CD8-positive, alpha-beta memory T cell (primary cell): ENCODE measurements at regions not wholly inside any gene's neighbourhood (a gene's known extent, or its start where the extent isn't known, plus 50 kb on each side); places are given as distances from the start of the nearest gene placed in this dataset.

Experiments
- CTCF ChIA-PET: fragments of 350-600 bp; sonication (Branson Sonifier 250); formaldehyde crosslinking; loops from one replicate; lab custom pipeline; 2021; ENCODE audit warnings: antibody characterized with exemption; lab: Charles Lee
- POLR2A ChIA-PET: fragments of 350-600 bp; sonication (Branson Sonifier 250); formaldehyde crosslinking; loops from one replicate; lab custom pipeline; 2021; ENCODE audit warnings: antibody characterized with exemption; lab: Charles Lee
- DNase-seq, 5 donors: peaks; one replicate each; pipeline versions ENCODE4 v3.0.0 to v3.0.0-alpha.2; 2020 to 2022; ENCODE audit warnings: mixed read lengths in 1 of 5
- H3K27ac ChIP-seq: one replicate; pipeline ENCODE4 v1.7.0; 2013; ENCODE audit warnings: low read depth, mild to moderate bottlenecking, low read length, moderate library complexity
- H3K27me3 ChIP-seq: 2 replicates; pipeline ENCODE4 v1.7.0; 2013; ENCODE audit warnings: low read length, mild to moderate bottlenecking; ENCODE audit not compliant: insufficient read depth, poor library complexity, severe bottlenecking
- H3K36me3 ChIP-seq: 2 replicates; pipeline ENCODE4 v1.7.0; 2013; ENCODE audit warnings: mild to moderate bottlenecking, low read length, moderate library complexity; ENCODE audit not compliant: insufficient read depth
- H3K4me1 ChIP-seq: 2 replicates; pipeline ENCODE4 v1.7.0; 2013; ENCODE audit warnings: mild to moderate bottlenecking, low read length, moderate library complexity; ENCODE audit not compliant: insufficient read depth
- H3K4me3 ChIP-seq: 2 replicates; pipeline ENCODE4 v1.7.0; 2013; ENCODE audit warnings: mild to moderate bottlenecking, low read length
- H3K9me3 ChIP-seq: 2 replicates; pipeline ENCODE4 v1.7.0; 2013; ENCODE audit warnings: mild to moderate bottlenecking, low read length
- H3K27ac Mint-ChIP-seq, 8 donors: one replicate each; pipeline ENCODE4 v1.8.0; 2020 to 2021; ENCODE audit warnings: mixed read lengths in 8 of 8, mild to moderate bottlenecking in 6 of 8, inconsistent platforms in 3 of 8, moderate library complexity in 3 of 8
- H3K27me3 Mint-ChIP-seq, 2 donors: one replicate each; pipeline ENCODE4 v1.8.0; 2020 to 2021; ENCODE audit warnings: mixed read lengths in 2 of 2, mild to moderate bottlenecking in 1 of 2, moderate library complexity in 1 of 2
- H3K36me3 Mint-ChIP-seq, 3 donors: one replicate each; pipeline ENCODE4 v1.8.0; 2020 to 2021; ENCODE audit warnings: mixed read lengths in 3 of 3, inconsistent platforms in 1 of 3, mild to moderate bottlenecking in 1 of 3
- H3K4me1 Mint-ChIP-seq, 3 donors: one replicate each; pipeline ENCODE4 v1.8.0; 2020 to 2021; ENCODE audit warnings: mixed read lengths in 3 of 3, inconsistent platforms in 1 of 3, mild to moderate bottlenecking in 1 of 3
- H3K4me3 Mint-ChIP-seq, 7 donors: one replicate each; pipeline ENCODE4 v1.8.0; 2020 to 2021; ENCODE audit warnings: mixed read lengths in 7 of 7, mild to moderate bottlenecking in 6 of 7, moderate library complexity in 4 of 7, inconsistent platforms in 2 of 7
- H3K9me3 Mint-ChIP-seq, 5 donors: one replicate each; pipeline ENCODE4 v1.8.0; 2020 to 2022; ENCODE audit warnings: mixed read lengths in 5 of 5, mild to moderate bottlenecking in 3 of 5, moderate library complexity in 2 of 5, inconsistent platforms in 1 of 5

GRCh38 chr7:128155100-128155740 lies 85.9 kb upstream of the LEP start:
- Histone ChIP-seq H3K4me3 (no peak overlapping the region), H3K27ac (no peak overlapping the region), H3K36me3 (no peaks in the 10 kb centered on the region), H3K9me3 (no peaks in the 10 kb centered on the region), H3K4me1 (no peaks in the 10 kb centered on the region), H3K27me3 (no peaks in the 10 kb centered on the region)
- POLR2A ChIA-PET: no interaction called here
- Mint-ChIP-seq H3K27me3 (peaks cover 12 to 28% of the 10 kb centered on the region in 2 donors), H3K4me3 (no peak overlapping the region), H3K27ac (no peak overlapping the region), H3K36me3 (no peaks in the 10 kb centered on the region), H3K4me1 (no peaks in the 10 kb centered on the region), H3K9me3 (no peaks in the 10 kb centered on the region)
- DNase-seq: no peak
- CTCF ChIA-PET: interaction anchor here (3.7 kb wide), 1 partner anchor 20 kb away, joined by 15 read pairs; no protein-coding TSS in a partner anchor

DNA sequence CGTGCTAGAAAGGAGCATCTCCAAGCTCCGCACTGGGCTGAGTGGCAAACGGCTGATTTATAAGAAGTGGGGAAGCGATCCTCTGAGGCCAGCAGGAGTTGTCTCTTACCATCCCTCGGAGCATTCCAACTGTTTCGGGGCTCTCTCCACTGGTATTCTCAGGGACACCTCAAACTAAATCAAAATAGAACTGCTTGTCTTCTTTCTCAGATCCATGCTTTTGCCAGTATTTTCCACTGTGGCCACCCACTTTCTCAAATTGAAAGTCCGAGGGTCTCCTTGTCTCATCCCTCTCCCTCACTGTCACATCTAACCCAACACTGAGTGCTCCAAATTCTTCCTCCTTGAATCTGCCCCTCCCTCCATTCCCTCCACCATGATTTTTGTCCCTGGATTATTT lies 83.2 kb upstream of the LEP start:
- no peak overlapping the region for H3K27ac ChIP-seq
- peaks cover 0 to 9% (median 0%) of the 10 kb centered on the region in 3 donors for H3K36me3 Mint-ChIP-seq
- ChIA-PET CTCF (interaction anchor here (2.0 kb wide), 1 partner anchor 22 kb away, joined by 5 read pairs; no protein-coding TSS in a partner anchor), POLR2A (no interaction called here)
- no peaks in the 10 kb centered on the region for H3K9me3 ChIP-seq
- H3K27me3 ChIP-seq: no peaks in the 10 kb centered on the region
- no peaks in the 10 kb centered on the region for H3K36me3 ChIP-seq
- no peak overlapping the region for H3K4me3 ChIP-seq
- H3K4me3 Mint-ChIP-seq: no peak overlapping the region
- H3K27ac Mint-ChIP-seq: no peak overlapping the region
- peaks cover 17 to 34% of the 10 kb centered on the region in 2 donors for H3K27me3 Mint-ChIP-seq
- H3K4me1 Mint-ChIP-seq: no peaks in the 10 kb centered on the region
- H3K4me1 ChIP-seq: no peaks in the 10 kb centered on the region
- DNase-seq: no peak
- no peaks in the 10 kb centered on the region for H3K9me3 Mint-ChIP-seq

GRCh38 chr7:128158370-128158769 lies 82.7 kb upstream of the LEP start:
- Histone ChIP-seq H3K4me1 (no peaks in the 10 kb centered on the region), H3K9me3 (no peaks in the 10 kb centered on the region), H3K27ac (no peak overlapping the region), H3K4me3 (no peak overlapping the region), H3K27me3 (no peaks in the 10 kb centered on the region), H3K36me3 (no peaks in the 10 kb centered on the region)
- peaks cover 0 to 9% (median 0%) of the 10 kb centered on the region in 3 donors for H3K36me3 Mint-ChIP-seq
- ChIA-PET POLR2A (no interaction called here), CTCF (interaction anchor here (2.0 kb wide), 1 partner anchor 23 kb away, joined by 5 read pairs; no protein-coding TSS in a partner anchor)
- DNase-seq: no peak
- H3K4me1 Mint-ChIP-seq: no peaks in the 10 kb centered on the region
- peaks cover 20 to 39% of the 10 kb centered on the region in 2 donors for H3K27me3 Mint-ChIP-seq
- H3K4me3 Mint-ChIP-seq: no peak overlapping the region
- H3K9me3 Mint-ChIP-seq: no peaks in the 10 kb centered on the region
- no peak overlapping the region for H3K27ac Mint-ChIP-seq

DNA sequence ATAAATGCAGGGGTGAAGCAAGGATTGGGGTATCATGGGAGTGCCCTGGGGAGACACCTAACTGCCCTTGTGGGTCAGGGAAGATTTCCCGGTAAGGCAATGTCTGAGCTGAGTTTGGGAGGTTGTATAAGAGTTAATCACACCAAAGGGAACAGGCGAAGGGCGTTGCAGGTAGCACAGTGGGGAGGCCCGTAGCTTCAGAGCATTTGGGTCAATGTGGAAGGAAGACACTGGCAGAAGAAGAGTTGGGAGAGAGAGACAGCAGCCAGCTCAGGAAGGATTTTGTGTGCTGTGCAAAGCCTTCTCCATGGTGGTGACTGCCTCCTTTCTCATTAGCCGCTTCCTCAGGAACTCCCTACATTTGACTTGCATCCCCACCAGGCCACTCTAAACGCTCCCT lies 80.8 kb upstream of the LEP start:
- Mint-ChIP-seq H3K36me3 (peaks cover 0 to 14% (median 0%) of the 10 kb centered on the region in 3 donors), H3K27ac (no peak overlapping the region), H3K27me3 (peaks cover 31 to 55% of the 10 kb centered on the region in 2 donors), H3K9me3 (no peaks in the 10 kb centered on the region), H3K4me1 (peaks cover 0 to 3% (median 3%) of the 10 kb centered on the region in 3 donors), H3K4me3 (no peak overlapping the region)
- ChIA-PET CTCF (interaction anchor here (0.9 kb wide), 1 partner anchor 50 kb away, joined by 3 read pairs; no protein-coding TSS in a partner anchor), POLR2A (interaction anchor here (0.5 kb wide), 1 partner anchor 367 kb away, joined by 3 read pairs; no protein-coding TSS in a partner anchor)
- DNase-seq: no peak
- no peaks in the 10 kb centered on the region for H3K9me3 ChIP-seq
- H3K27ac ChIP-seq: no peak overlapping the region
- no peaks in the 10 kb centered on the region for H3K4me1 ChIP-seq
- H3K4me3 ChIP-seq: no peak overlapping the region
- no peaks in the 10 kb centered on the region for H3K36me3 ChIP-seq
- peaks cover 11% of the 10 kb centered on the region for H3K27me3 ChIP-seq

GRCh38 chr7:128161466-128162125 lies 79.5 kb upstream of the LEP start:
- Mint-ChIP-seq H3K9me3 (no peaks in the 10 kb centered on the region), H3K4me1 (peaks cover 0 to 16% (median 5%) of the 10 kb centered on the region in 3 donors), H3K27ac (no peak overlapping the region), H3K36me3 (peaks cover 0 to 16% (median 0%) of the 10 kb centered on the region in 3 donors), H3K4me3 (no peak overlapping the region), H3K27me3 (peaks cover 39 to 66% of the 10 kb centered on the region in 2 donors)
- no peaks in the 10 kb centered on the region for H3K9me3 ChIP-seq
- DNase-seq: no peak
- H3K27ac ChIP-seq: no peak overlapping the region
- peaks cover 20% of the 10 kb centered on the region for H3K27me3 ChIP-seq
- no peaks in the 10 kb centered on the region for H3K36me3 ChIP-seq
- H3K4me3 ChIP-seq: no peak overlapping the region
- CTCF ChIA-PET: interaction anchor here (0.8 kb wide), 1 partner anchor 10 kb away, joined by 3 read pairs; no protein-coding TSS in a partner anchor
- POLR2A ChIA-PET: no interaction called here
- H3K4me1 ChIP-seq: peaks cover 3% of the 10 kb centered on the region

- ChIA-PET CTCF (no interaction called here), POLR2A (no interaction called here)
- no peak overlapping the region for H3K4me3 ChIP-seq
- peaks cover 21% of the 10 kb centered on the region for H3K27me3 ChIP-seq
- H3K4me3 Mint-ChIP-seq: no peak overlapping the region
- DNase-seq: no peak
- no peaks in the 10 kb centered on the region for H3K9me3 ChIP-seq
- H3K36me3 ChIP-seq: no peaks in the 10 kb centered on the region
- no peaks in the 10 kb centered on the region for H3K9me3 Mint-ChIP-seq
- peaks cover 3% of the 10 kb centered on the region for H3K4me1 ChIP-seq
- no peak overlapping the region for H3K27ac ChIP-seq
- H3K36me3 Mint-ChIP-seq: peaks cover 0 to 16% (median 0%) of the 10 kb centered on the region in 3 donors
- peaks cover 0 to 23% (median 6%) of the 10 kb centered on the region in 3 donors for H3K4me1 Mint-ChIP-seq
- no peak overlapping the region for H3K27ac Mint-ChIP-seq
- peaks cover 42 to 68% of the 10 kb centered on the region in 2 donors for H3K27me3 Mint-ChIP-seq
Measured at GRCh38 chr7:128162666-128163065, 78.4 kb upstream of the LEP start.

DNA sequence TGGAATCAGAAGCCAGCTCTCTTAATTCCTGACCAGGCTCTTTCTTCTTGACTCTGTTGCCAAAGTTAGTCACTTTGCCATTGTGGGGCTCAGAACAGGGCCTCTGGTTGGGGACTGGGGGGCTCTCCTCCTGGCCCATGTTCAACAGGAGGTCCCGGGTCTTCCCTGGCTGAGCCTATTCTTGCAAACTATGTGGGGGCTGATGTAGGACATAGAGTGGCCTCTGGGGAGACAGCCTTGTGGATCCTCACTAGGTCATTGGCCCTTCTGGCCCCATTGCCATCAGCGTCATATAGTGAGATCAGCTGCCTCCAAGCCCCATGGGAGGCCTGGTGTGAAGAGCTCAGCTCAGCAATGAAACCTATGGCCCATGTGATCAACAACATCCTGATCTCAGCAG lies 77.6 kb upstream of the LEP start:
- H3K4me1 Mint-ChIP-seq: peaks cover 5 to 30% (median 10%) of the 10 kb centered on the region in 3 donors
- H3K27me3 Mint-ChIP-seq: peaks cover 41 to 67% of the 10 kb centered on the region in 2 donors
- no peaks in the 10 kb centered on the region for H3K9me3 ChIP-seq
- H3K27ac ChIP-seq: no peak overlapping the region
- H3K27me3 ChIP-seq: peaks cover 29% of the 10 kb centered on the region
- no peak overlapping the region for H3K4me3 Mint-ChIP-seq
- ChIA-PET CTCF (no interaction called here), POLR2A (no interaction called here)
- H3K4me3 ChIP-seq: no peak overlapping the region
- H3K4me1 ChIP-seq: peaks cover 11% of the 10 kb centered on the region
- DNase-seq: no peak
- H3K27ac Mint-ChIP-seq: peak overlapping the region in 1 of 8 donors; percentile 55
- no peaks in the 10 kb centered on the region for H3K9me3 Mint-ChIP-seq
- peaks cover 0 to 16% (median 0%) of the 10 kb centered on the region in 3 donors for H3K36me3 Mint-ChIP-seq
- no peaks in the 10 kb centered on the region for H3K36me3 ChIP-seq
